ENCODE measurements at regions not wholly inside any gene's neighbourhood (a gene's known extent, or its start where the extent isn't known, plus 50 kb on each side); places are given as distances from the start of the nearest gene placed in this dataset.

GRCh38 chr9:108746001-108746400 lies 109.8 kb downstream of the ACTL7B start:
- TF ChIP-seq, protein P1, sequence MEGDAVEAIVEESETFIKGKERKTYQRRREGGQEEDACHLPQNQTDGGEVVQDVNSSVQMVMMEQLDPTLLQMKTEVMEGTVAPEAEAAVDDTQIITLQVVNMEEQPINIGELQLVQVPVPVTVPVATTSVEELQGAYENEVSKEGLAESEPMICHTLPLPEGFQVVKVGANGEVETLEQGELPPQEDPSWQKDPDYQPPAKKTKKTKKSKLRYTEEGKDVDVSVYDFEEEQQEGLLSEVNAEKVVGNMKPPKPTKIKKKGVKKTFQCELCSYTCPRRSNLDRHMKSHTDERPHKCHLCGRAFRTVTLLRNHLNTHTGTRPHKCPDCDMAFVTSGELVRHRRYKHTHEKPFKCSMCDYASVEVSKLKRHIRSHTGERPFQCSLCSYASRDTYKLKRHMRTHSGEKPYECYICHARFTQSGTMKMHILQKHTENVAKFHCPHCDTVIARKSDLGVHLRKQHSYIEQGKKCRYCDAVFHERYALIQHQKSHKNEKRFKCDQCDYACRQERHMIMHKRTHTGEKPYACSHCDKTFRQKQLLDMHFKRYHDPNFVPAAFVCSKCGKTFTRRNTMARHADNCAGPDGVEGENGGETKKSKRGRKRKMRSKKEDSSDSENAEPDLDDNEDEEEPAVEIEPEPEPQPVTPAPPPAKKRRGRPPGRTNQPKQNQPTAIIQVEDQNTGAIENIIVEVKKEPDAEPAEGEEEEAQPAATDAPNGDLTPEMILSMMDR (conservative IDR thresholded peaks at IDR 0.05; ENCODE audit: low read depth, low read length), result no peak
- TF ChIP-seq RFX5 (IDR thresholded peaks at IDR 0.05; ENCODE audit: low read depth, low read length) (no peak), POLR2A (IDR thresholded peaks at IDR 0.05; ENCODE audit: low read depth, low read length) (no peak), BHLHE40 (IDR thresholded peaks at IDR 0.05; ENCODE audit: low read depth, low read length) (no peak), CHD1 (IDR thresholded peaks at IDR 0.05; ENCODE audit: low read depth, low read length) (no peak), SMC3 (IDR thresholded peaks at IDR 0.05; ENCODE audit: low read depth, low read length) (no peak), MAZ (IDR thresholded peaks at IDR 0.05; ENCODE audit: borderline replicate concordance, low read depth, low read length) (no peak), FOS (IDR thresholded peaks at IDR 0.05; ENCODE audit: low read depth, low read length) (no peak), RAD21 (IDR thresholded peaks at IDR 0.05; ENCODE audit: low read length) (no peak), RCOR1 (IDR thresholded peaks at IDR 0.05; ENCODE audit: insufficient replicate concordance, low read length) (no peak), MXI1 (IDR thresholded peaks at IDR 0.05; ENCODE audit: borderline replicate concordance, low read depth, low read length) (no peak)
